ENCODE measurements at regions not wholly inside any gene's neighbourhood (a gene's known extent, or its start where the extent isn't known, plus 50 kb on each side); places are given as distances from the start of the nearest gene placed in this dataset.

DNA sequence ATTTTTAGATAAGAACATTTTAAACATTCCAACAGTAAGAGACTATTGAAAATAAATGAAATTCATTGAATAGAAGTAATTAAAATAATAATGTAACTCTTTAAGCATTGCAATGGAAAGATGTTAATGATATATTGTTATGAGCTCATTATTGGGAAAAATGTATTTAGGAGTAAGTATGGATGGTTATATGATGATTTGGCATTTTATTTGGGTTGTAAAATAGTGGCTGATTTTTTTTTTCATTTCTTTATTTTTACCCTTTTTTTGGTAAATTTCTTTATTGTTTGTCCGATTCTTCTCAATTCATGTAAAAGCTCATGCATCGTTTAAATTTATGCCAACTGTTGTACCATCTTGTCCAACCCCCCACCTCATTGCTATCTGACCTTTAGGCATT lies 539.9 kb downstream of the HS3ST4 start:
- TF ChIP-seq, protein P1, sequence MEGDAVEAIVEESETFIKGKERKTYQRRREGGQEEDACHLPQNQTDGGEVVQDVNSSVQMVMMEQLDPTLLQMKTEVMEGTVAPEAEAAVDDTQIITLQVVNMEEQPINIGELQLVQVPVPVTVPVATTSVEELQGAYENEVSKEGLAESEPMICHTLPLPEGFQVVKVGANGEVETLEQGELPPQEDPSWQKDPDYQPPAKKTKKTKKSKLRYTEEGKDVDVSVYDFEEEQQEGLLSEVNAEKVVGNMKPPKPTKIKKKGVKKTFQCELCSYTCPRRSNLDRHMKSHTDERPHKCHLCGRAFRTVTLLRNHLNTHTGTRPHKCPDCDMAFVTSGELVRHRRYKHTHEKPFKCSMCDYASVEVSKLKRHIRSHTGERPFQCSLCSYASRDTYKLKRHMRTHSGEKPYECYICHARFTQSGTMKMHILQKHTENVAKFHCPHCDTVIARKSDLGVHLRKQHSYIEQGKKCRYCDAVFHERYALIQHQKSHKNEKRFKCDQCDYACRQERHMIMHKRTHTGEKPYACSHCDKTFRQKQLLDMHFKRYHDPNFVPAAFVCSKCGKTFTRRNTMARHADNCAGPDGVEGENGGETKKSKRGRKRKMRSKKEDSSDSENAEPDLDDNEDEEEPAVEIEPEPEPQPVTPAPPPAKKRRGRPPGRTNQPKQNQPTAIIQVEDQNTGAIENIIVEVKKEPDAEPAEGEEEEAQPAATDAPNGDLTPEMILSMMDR (conservative IDR thresholded peaks at IDR 0.05; ENCODE audit: low read depth, low read length), result no peak
- TF ChIP-seq EZH2 (IDR thresholded peaks at IDR 0.05; ENCODE audit: borderline replicate concordance, low read depth, low read length, poor library complexity, severe bottlenecking), result no peak
